T-cell (primary cell): ENCODE measurements at regions not wholly inside any gene's neighbourhood (a gene's known extent, or its start where the extent isn't known, plus 50 kb on each side); places are given as distances from the start of the nearest gene placed in this dataset.

ENCODE experiments used
- ATAC-seq, 4 experiments: fragments of 200-7000 bp in 3 of 4; fragments of 150-1000 bp in 1 of 4; cut with Tn5 transposase; replicated peaks in 1 of 4; 1 replicate in 3 of 4; 2 replicates in 1 of 4; pipeline ENCODE4 v1.10.0; 2021; ENCODE audit warnings: moderate library complexity in 3 of 4, mild to moderate bottlenecking in 2 of 4, moderate number of reproducible peaks in 1 of 4
- CTCF ChIA-PET, 2 donors: fragments of 300-600 bp; sonication (Branson Sonifier 250); formaldehyde crosslinking; loops; one replicate each; lab custom pipeline; 2022; ENCODE audit warnings: antibody characterized with exemption in 2 of 2; lab: Charles Lee
- POLR2A ChIA-PET, 2 donors: fragments of 300-600 bp; sonication (Branson Sonifier 250); formaldehyde crosslinking; loops; one replicate each; lab custom pipeline; 2022; ENCODE audit warnings: antibody characterized with exemption in 2 of 2; lab: Charles Lee
- DNase-seq, 35 experiments: peaks; one replicate each; pipeline versions ENCODE4 v3.0.0 to v3.0.0-alpha.2; 2013 to 2023
- H3K27ac ChIP-seq: one replicate; pipeline ENCODE4 v1.5.1; 2013; ENCODE audit warnings: low read length
- H3K27me3 ChIP-seq, 2 experiments: replicated peaks in 1 of 2; 1 replicate in 1 of 2; 2 replicates in 1 of 2; pipeline versions ENCODE4 v1.6.1 to v1.7.0; 2013; ENCODE audit warnings: low read length in 1 of 2, mixed read lengths in 1 of 2; ENCODE audit not compliant: control insufficient read depth in 2 of 2, insufficient read depth in 2 of 2; ENCODE audit errors: extremely low read depth in 1 of 2
- H3K36me3 ChIP-seq, 2 donors: 1 replicate in 1 of 2; 2 replicates in 1 of 2; pipeline versions ENCODE4 v1.6.1 to v1.7.0; 2013; ENCODE audit warnings: low read length in 1 of 2; ENCODE audit not compliant: control insufficient read depth in 2 of 2, insufficient read depth in 1 of 2; ENCODE audit errors: extremely low read depth in 1 of 2
- H3K4me1 ChIP-seq, 2 experiments: 1 replicate in 1 of 2; 2 replicates in 1 of 2; pipeline versions ENCODE4 v1.6.1 to v1.7.0; 2013; ENCODE audit warnings: low read length in 2 of 2, mixed read lengths in 1 of 2; ENCODE audit not compliant: insufficient read depth in 2 of 2, control insufficient read depth in 1 of 2; ENCODE audit errors: extremely low read depth in 1 of 2
- H3K4me3 ChIP-seq, 2 donors: 1 replicate in 1 of 2; 2 replicates in 1 of 2; pipeline versions ENCODE4 v1.5.1 to v1.7.0; 2013; ENCODE audit warnings: mild to moderate bottlenecking in 2 of 2, low read length in 1 of 2, moderate library complexity in 1 of 2; ENCODE audit not compliant: control insufficient read depth in 1 of 2; ENCODE audit errors: extremely low read depth in 1 of 2
- H3K9me3 ChIP-seq: 2 replicates; pipeline ENCODE4 v1.7.0; 2013
- H3K27ac Mint-ChIP-seq, 2 donors: one replicate each; pipeline ENCODE4 v1.8.0; 2020 to 2021; ENCODE audit warnings: mild to moderate bottlenecking in 2 of 2, mixed read lengths in 2 of 2
- H3K27me3 Mint-ChIP-seq, 2 donors: one replicate each; pipeline ENCODE4 v1.8.0; 2021 to 2022; ENCODE audit warnings: mixed read lengths in 2 of 2
- H3K36me3 Mint-ChIP-seq: one replicate; pipeline ENCODE4 v1.8.0; 2021; ENCODE audit warnings: mixed read lengths
- H3K4me1 Mint-ChIP-seq, 3 donors: one replicate each; pipeline ENCODE4 v1.8.0; 2020 to 2022; ENCODE audit warnings: mixed read lengths in 3 of 3, mild to moderate bottlenecking in 1 of 3
- H3K4me3 Mint-ChIP-seq, 3 donors: one replicate each; pipeline ENCODE4 v1.8.0; 2020 to 2022; ENCODE audit warnings: mild to moderate bottlenecking in 3 of 3, mixed read lengths in 3 of 3, moderate library complexity in 3 of 3
- H3K9me3 Mint-ChIP-seq, 3 donors: one replicate each; pipeline ENCODE4 v1.8.0; 2020 to 2022; ENCODE audit warnings: mixed read lengths in 3 of 3
- WGBS: methylation state at CpG from one replicate; pipeline ENCODE4 v1.1.5; 2013; ENCODE audit warnings: missing lambda C conversion rate; ENCODE audit not compliant: insufficient coverage; 5-methylcytosine and 5-hydroxymethylcytosine counted together

- POLR2A ChIA-PET: no interaction called here
- H3K4me1 Mint-ChIP-seq: peaks cover 5 to 6% (median 5%) of the 10 kb centered on the region in 3 donors
- CTCF ChIA-PET: no interaction called here
- H3K4me1 ChIP-seq: no peaks in the 10 kb centered on the region
- ATAC-seq: no peak
- peaks cover 7 to 12% (median 10%) of the 10 kb centered on the region in 3 donors for H3K9me3 Mint-ChIP-seq
- 59% methylated on average over 2 of the region's 3 CpGs for WGBS
- no peak for DNase-seq
- no peaks in the 10 kb centered on the region for H3K27me3 Mint-ChIP-seq
- no peak overlapping the region for H3K4me3 ChIP-seq
- no peak overlapping the region for H3K27ac ChIP-seq
- H3K36me3 ChIP-seq: no peaks in the 10 kb centered on the region
- H3K27ac Mint-ChIP-seq: no peak overlapping the region
- no peaks in the 10 kb centered on the region for H3K9me3 ChIP-seq
- no peaks in the 10 kb centered on the region for H3K36me3 Mint-ChIP-seq
- H3K27me3 ChIP-seq: no peaks in the 10 kb centered on the region
- no peak overlapping the region for H3K4me3 Mint-ChIP-seq
These were observed 201.2 kb upstream of the SMLR1 start for GRCh38 chr6:130625825-130626527.

GRCh38 chr6:130628862-130629261 lies 198.3 kb upstream of the SMLR1 start:
- Mint-ChIP-seq H3K27me3 (no peaks in the 10 kb centered on the region), H3K27ac (no peak overlapping the region), H3K36me3 (no peaks in the 10 kb centered on the region), H3K4me1 (peaks cover 5 to 6% (median 5%) of the 10 kb centered on the region in 3 donors), H3K9me3 (peaks cover 0 to 2% (median under 1%) of the 10 kb centered on the region in 3 donors), H3K4me3 (no peak overlapping the region)
- H3K4me1 ChIP-seq: no peaks in the 10 kb centered on the region
- no peak for ATAC-seq
- H3K9me3 ChIP-seq: no peaks in the 10 kb centered on the region
- no peak overlapping the region for H3K27ac ChIP-seq
- DNase-seq: no peak
- H3K4me3 ChIP-seq: no peak overlapping the region
- no peaks in the 10 kb centered on the region for H3K27me3 ChIP-seq
- ChIA-PET CTCF (no interaction called here), POLR2A (no interaction called here)
- no peaks in the 10 kb centered on the region for H3K36me3 ChIP-seq
- no CpG with 5 or more reads among the region's 4 CpGs for WGBS

GRCh38 chr6:130629640-130630039 lies 197.6 kb upstream of the SMLR1 start:
- CTCF ChIA-PET: no interaction called here
- ATAC-seq (no peak), DNase-seq (no peak)
- Histone ChIP-seq H3K4me1 (no peaks in the 10 kb centered on the region), H3K27me3 (no peaks in the 10 kb centered on the region), H3K36me3 (no peaks in the 10 kb centered on the region), H3K4me3 (no peak overlapping the region), H3K9me3 (no peaks in the 10 kb centered on the region), H3K27ac (no peak overlapping the region)
- H3K36me3 Mint-ChIP-seq: no peaks in the 10 kb centered on the region
- H3K9me3 Mint-ChIP-seq: no peaks in the 10 kb centered on the region
- peaks cover 3 to 6% (median 5%) of the 10 kb centered on the region in 3 donors for H3K4me1 Mint-ChIP-seq
- POLR2A ChIA-PET: no interaction called here
- no peak overlapping the region for H3K27ac Mint-ChIP-seq
- H3K27me3 Mint-ChIP-seq: no peaks in the 10 kb centered on the region
- H3K4me3 Mint-ChIP-seq: no peak overlapping the region

DNA sequence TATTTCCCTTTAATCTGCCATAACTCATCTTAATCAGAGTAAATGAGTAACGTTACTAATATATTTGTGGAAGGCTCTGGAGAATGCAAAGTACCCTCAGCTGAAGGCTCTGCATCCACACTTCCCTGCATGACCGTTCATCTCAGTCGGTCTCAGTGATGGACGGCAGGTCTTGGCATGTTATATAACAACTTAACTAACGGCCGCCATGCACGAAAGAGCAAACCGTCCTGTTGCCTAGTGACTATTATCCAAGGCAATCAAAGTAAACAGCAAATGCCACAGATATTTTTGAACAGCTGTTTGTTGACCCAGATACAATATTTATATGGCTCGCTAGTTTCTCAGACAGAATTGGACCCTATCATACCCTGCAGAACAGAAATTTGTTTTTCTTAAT lies 194.9 kb upstream of the SMLR1 start:
- Mint-ChIP-seq H3K4me3 (no peak overlapping the region), H3K27me3 (no peaks in the 10 kb centered on the region), H3K36me3 (peaks cover 6% of the 10 kb centered on the region), H3K4me1 (peaks cover 3 to 6% (median 5%) of the 10 kb centered on the region in 3 donors), H3K27ac (no peak overlapping the region), H3K9me3 (peaks cover 6 to 11% (median 10%) of the 10 kb centered on the region in 3 donors)
- H3K27ac ChIP-seq: no peak overlapping the region
- DNase-seq: no peak
- ATAC-seq: no peak
- H3K4me1 ChIP-seq: no peaks in the 10 kb centered on the region
- ChIA-PET POLR2A (no interaction called here), CTCF (interaction anchor here in 1 of 2 donors (0.6 kb wide), 1 partner anchor 132 kb away, joined by 4 read pairs; no protein-coding TSS in a partner anchor)
- no peaks in the 10 kb centered on the region for H3K36me3 ChIP-seq
- 96% methylated on average over 5 of the region's 9 CpGs for WGBS
- H3K9me3 ChIP-seq: no peaks in the 10 kb centered on the region
- H3K4me3 ChIP-seq: no peak overlapping the region
- no peaks in the 10 kb centered on the region for H3K27me3 ChIP-seq

GRCh38 chr6:130632897-130633296 lies 194.3 kb upstream of the SMLR1 start:
- Mint-ChIP-seq H3K36me3 (peaks cover 6% of the 10 kb centered on the region), H3K9me3 (peaks cover 6 to 11% (median 10%) of the 10 kb centered on the region in 3 donors), H3K4me1 (peaks cover 3 to 6% (median 5%) of the 10 kb centered on the region in 3 donors), H3K27ac (no peak overlapping the region), H3K27me3 (no peaks in the 10 kb centered on the region), H3K4me3 (no peak overlapping the region)
- no CpG with 5 or more reads among the region's 2 CpGs for WGBS
- Histone ChIP-seq H3K27me3 (no peaks in the 10 kb centered on the region), H3K4me1 (no peaks in the 10 kb centered on the region), H3K4me3 (no peak overlapping the region), H3K36me3 (no peaks in the 10 kb centered on the region), H3K27ac (no peak overlapping the region), H3K9me3 (no peaks in the 10 kb centered on the region)
- ChIA-PET CTCF (no interaction called here), POLR2A (no interaction called here)
- DNase-seq (no peak), ATAC-seq (no peak)

- ChIA-PET POLR2A (no interaction called here), CTCF (no interaction called here)
- Histone ChIP-seq H3K27ac (no peak overlapping the region), H3K27me3 (no peaks in the 10 kb centered on the region), H3K9me3 (peaks cover 4% of the 10 kb centered on the region), H3K36me3 (no peaks in the 10 kb centered on the region), H3K4me3 (no peak overlapping the region), H3K4me1 (peaks cover 0 to 5% of the 10 kb centered on the region in 2 experiments)
- no peaks in the 10 kb centered on the region for H3K27me3 Mint-ChIP-seq
- H3K4me3 Mint-ChIP-seq: no peak overlapping the region
- DNase-seq (no peak), ATAC-seq (no peak)
- WGBS: no CpG with 5 or more reads among the region's 1 CpG
- H3K4me1 Mint-ChIP-seq: peaks cover 3 to 11% (median 4%) of the 10 kb centered on the region in 3 donors
- H3K27ac Mint-ChIP-seq: no peak overlapping the region
- H3K36me3 Mint-ChIP-seq: no peaks in the 10 kb centered on the region
- H3K9me3 Mint-ChIP-seq: peaks cover 6 to 28% (median 12%) of the 10 kb centered on the region in 3 donors
These were observed 183.8 kb upstream of the SMLR1 start for GRCh38 chr6:130643361-130643760.
